ENCODE measurements at regions not wholly inside any gene's neighbourhood (a gene's known extent, or its start where the extent isn't known, plus 50 kb on each side); places are given as distances from the start of the nearest gene placed in this dataset.
"Not testable (repeated sequence)": the region's sequence is repeated elsewhere in the genome, so short reads cannot be mapped to it uniquely, and the experiment has no call there.

- no peak for DNase-seq
These were observed 94.5 kb upstream of the MXRA5 start for GRCh38 chrX:3440981-3441380.

- not testable (repeated sequence) for DNase-seq
These were observed 89.5 kb upstream of the MXRA5 start for GRCh38 chrX:3435916-3436315.

GRCh38 chrX:3435057-3435456 is 88.6 kb upstream of the MXRA5 start:
- no peak for DNase-seq

GRCh38 chrX:3428792-3429191 is 82.3 kb upstream of the MXRA5 start:
- DNase-seq, result no peak

GRCh38 chrX:3426552-3426951 is 80.1 kb upstream of the MXRA5 start:
- DNase-seq, result no peak

GRCh38 chrX:3425031-3425430 is 78.6 kb upstream of the MXRA5 start:
- no peak for DNase-seq

GRCh38 chrX:3420316-3420715 is 73.9 kb upstream of the MXRA5 start:
- no peak for DNase-seq

- no peak for DNase-seq
These were observed 68.6 kb upstream of the MXRA5 start for GRCh38 chrX:3415011-3415410.

- not testable (repeated sequence) for DNase-seq
These were observed 65.2 kb upstream of the MXRA5 start for GRCh38 chrX:3411626-3412025.

GRCh38 chrX:3409936-3410335 is 63.5 kb upstream of the MXRA5 start:
- not testable (repeated sequence) for DNase-seq

GRCh38 chrX:3407781-3408180 is 61.3 kb upstream of the MXRA5 start:
- DNase-seq, result no peak

- DNase-seq, result no peak
These were observed 60.7 kb upstream of the MXRA5 start for GRCh38 chrX:3407121-3407520.

- no peak for DNase-seq
These were observed 57.3 kb upstream of the MXRA5 start for GRCh38 chrX:3403748-3404147.

All from anterior cingulate cortex (tissue), 58 donors.